ENCODE measurements at regions not wholly inside any gene's neighbourhood (a gene's known extent, or its start where the extent isn't known, plus 50 kb on each side); places are given as distances from the start of the nearest gene placed in this dataset.
A peak's percentile ranks its signal among the peaks of the same experiment; 100 is the strongest.
"Not testable (repeated sequence)": the region's sequence is repeated elsewhere in the genome, so short reads cannot be mapped to it uniquely, and the experiment has no call there.

DNA sequence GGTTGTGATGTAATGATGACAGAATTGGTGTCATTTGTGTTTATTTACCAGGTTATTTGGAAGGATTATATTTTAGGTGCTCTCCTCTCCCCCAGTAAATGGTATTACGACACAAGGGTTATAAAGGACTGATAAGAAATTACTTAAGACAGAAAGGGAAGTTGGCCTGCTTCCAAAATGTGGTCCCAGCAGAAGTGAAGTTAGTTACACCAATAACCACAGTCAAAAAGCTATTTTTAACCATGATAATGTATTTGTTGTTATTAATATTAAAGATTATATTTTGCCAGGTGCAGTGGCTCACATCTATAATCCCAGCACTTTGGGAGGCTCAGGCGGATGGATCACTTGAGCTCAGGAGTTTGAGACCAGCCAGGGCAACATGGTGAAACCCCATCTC lies 92.5 kb downstream of the SYT15B start:
- 69 to 71% methylated on average over 1 to 2 of the region's 2 CpGs for WGBS, 2 donors
- H3K27me3 ChIP-seq; H3K36me3 ChIP-seq; H3K4me1 ChIP-seq; H3K27ac ChIP-seq; H3K4me3 ChIP-seq; DNase-seq (ENCODE audit: low spot score in 2 of 2); H3K9me3 ChIP-seq: not testable (repeated sequence)

DNA sequence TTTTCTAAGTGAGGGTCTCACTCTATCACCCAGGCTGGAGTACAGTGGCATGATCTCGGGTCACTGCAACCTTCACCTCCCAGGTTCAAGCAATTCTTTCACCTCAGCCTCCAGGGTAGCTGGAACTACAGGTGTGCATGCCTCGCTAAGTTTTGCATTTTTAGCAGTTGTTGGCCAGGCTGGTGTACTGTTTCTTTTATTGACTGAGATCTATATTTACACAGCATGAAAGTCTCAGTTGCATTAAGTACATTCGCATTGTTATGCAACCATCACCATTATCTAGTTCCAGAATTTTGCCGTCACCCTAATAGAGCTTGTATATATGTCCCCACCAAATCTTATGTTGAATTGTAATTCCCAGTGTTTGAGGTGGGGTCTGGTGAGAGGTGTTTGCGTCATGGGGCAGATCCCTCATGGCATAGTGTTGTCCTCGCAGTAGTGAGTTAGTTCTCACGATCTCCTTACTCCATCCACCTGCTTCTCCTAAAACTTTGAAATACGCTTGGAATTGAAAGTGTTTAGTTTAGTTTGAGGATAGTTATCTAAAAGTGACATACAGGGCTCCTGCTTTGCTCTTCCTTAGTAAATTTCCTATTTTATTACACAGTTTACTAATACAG lies 101.3 kb downstream of the SYT15B start:
- H3K36me3 ChIP-seq; H3K4me1 ChIP-seq; H3K27me3 ChIP-seq; DNase-seq (ENCODE audit: low spot score in 2 of 2); H3K27ac ChIP-seq; H3K4me3 ChIP-seq; H3K9me3 ChIP-seq: not testable (repeated sequence)
- 91 to 98% methylated on average over 4 of the region's 8 CpGs for WGBS, 2 donors

DNA sequence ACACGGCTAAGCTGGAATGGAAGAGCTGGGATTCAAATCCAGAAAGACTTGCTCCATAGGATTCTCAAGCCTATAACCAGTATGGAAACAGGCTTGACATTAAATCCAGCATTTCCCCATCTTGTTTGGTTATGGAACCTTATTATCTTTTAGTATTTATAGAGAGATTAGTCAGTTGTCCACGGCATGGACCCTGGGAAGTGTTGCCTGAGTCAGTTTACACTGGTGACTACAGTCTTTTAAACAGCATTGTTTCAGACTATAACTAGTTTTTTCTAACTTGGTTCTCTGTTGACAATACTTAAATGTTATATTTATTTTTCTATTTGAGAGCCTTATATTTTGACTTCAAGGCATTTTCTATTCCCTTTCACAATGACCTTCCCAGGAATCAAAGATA lies 106.7 kb downstream of the SYT15B start:
- not testable (repeated sequence) for H3K4me1 ChIP-seq; H3K27ac ChIP-seq; H3K36me3 ChIP-seq; H3K9me3 ChIP-seq; H3K4me3 ChIP-seq; DNase-seq (ENCODE audit: low spot score in 2 of 2); H3K27me3 ChIP-seq
- WGBS, 2 donors = 75% methylated on average over 1 of the region's 2 CpGs; no CpG with 5 or more reads in 1 of the 2 donors

DNA sequence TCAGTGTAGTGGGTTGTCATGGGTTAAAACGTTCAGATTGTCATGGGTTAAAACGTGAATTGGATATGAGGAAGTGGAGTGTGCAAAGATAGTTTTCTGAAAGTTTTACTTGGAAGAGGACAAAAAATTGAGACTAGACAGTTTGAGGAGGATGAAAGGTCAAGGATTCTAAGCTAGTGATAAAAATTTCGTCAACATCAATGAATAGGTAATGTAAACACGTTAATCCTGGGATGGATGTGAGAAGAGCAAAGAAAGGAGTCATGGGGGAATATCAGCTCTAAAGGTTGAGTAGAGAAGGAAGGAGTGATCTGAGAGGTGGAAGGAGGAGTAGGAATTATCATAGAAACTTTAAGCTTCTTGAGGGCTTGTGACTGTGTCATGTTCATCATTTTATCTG lies 109.2 kb downstream of the SYT15B start:
- H3K4me3 ChIP-seq; DNase-seq (ENCODE audit: low spot score in 2 of 2); H3K36me3 ChIP-seq; H3K9me3 ChIP-seq; H3K27ac ChIP-seq; H3K27me3 ChIP-seq; H3K4me1 ChIP-seq: not testable (repeated sequence)
- WGBS, 2 donors = 55 to 76% methylated on average over 2 to 4 of the region's 4 CpGs

- H3K4me3 ChIP-seq; H3K9me3 ChIP-seq; H3K36me3 ChIP-seq; DNase-seq (ENCODE audit: low spot score in 2 of 2); H3K27ac ChIP-seq; H3K4me1 ChIP-seq; H3K27me3 ChIP-seq: not testable (repeated sequence)
- 81 to 92% methylated on average over 1 of the region's 2 CpGs for WGBS, 2 donors
These were observed 114.8 kb downstream of the SYT15B start for GRCh38 chr10:47648594-47648993.

- WGBS, 2 donors = 66 to 74% methylated on average over 3 of the region's 3 CpGs
- H3K4me1 ChIP-seq; H3K27ac ChIP-seq; H3K4me3 ChIP-seq; H3K36me3 ChIP-seq; H3K9me3 ChIP-seq; DNase-seq (ENCODE audit: low spot score in 2 of 2); H3K27me3 ChIP-seq: not testable (repeated sequence)
These were observed 115.8 kb downstream of the SYT15B start for GRCh38 chr10:47647523-47648101.

GRCh38 chr10:47646686-47647273 lies 116.6 kb downstream of the SYT15B start:
- not testable (repeated sequence) for H3K9me3 ChIP-seq, H3K27ac ChIP-seq, H3K4me1 ChIP-seq, H3K36me3 ChIP-seq, H3K4me3 ChIP-seq, H3K27me3 ChIP-seq
- peak in 1 of 2 donors; percentile 22 for DNase-seq (ENCODE audit: low spot score in 2 of 2)
- TF ChIP-seq CTCF (IDR thresholded peaks at IDR 0.05) = peak in 2 of 5 experiments; percentile 38 to 54
- WGBS, 2 donors = 0 to 6% methylated on average over 2 of the region's 2 CpGs

DNA sequence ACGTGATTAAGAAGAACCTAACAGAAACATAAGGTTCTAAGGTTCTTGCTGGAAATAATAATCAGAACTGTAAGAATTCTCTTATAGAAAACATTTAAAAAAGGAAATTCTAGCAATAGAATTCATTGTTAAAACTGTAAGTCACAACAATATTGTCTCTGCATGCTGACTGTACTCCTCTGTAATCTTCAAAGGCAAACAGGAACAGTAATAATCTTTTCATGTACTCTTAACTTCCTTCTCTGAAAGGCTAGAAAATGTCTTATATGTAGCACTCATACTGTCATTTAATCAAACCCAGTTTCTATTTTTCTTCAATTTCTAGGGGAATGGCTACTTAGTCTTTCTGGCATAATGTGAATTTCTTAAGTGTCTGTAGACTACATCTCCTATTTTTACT lies 103.5 kb upstream of the AGAP9 start:
- not testable (repeated sequence) for H3K4me1 ChIP-seq

DNA sequence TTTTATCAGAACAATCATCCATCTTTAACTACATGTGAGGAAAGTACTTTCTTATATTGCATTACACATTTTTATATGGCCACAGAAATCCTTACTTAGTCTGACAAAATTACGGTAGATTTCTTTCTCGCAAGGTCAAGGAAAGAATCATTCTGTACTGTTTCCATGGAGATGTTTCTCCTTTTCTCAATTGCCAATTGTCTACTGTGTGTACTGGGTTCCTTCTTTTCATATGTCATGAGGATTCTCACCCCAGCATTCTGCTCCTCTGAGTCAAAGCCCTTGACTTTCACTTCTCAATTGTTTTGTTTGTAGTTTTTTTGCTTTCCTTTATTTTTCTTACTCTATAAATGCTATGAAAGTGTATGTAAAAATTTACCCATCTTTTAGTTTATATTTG lies 99.3 kb upstream of the AGAP9 start:
- H3K27me3 ChIP-seq; H3K27ac ChIP-seq; H3K4me3 ChIP-seq; H3K9me3 ChIP-seq; H3K36me3 ChIP-seq; H3K4me1 ChIP-seq; DNase-seq (ENCODE audit: low spot score in 2 of 2): not testable (repeated sequence)
- 20 to 37% methylated on average over 2 of the region's 2 CpGs for WGBS, 2 donors

More for the DNA sequence above, 103.5 kb upstream of the AGAP9 start:
- H3K36me3 ChIP-seq; H3K27ac ChIP-seq; H3K9me3 ChIP-seq; H3K4me3 ChIP-seq; H3K27me3 ChIP-seq; DNase-seq (ENCODE audit: low spot score in 2 of 2): not testable (repeated sequence)
- 77 to 100% methylated on average over 1 of the region's 1 CpG for WGBS, 2 donors
